Transverse colon (tissue), 4 donors: ENCODE measurements at regions not wholly inside any gene's neighbourhood (a gene's known extent, or its start where the extent isn't known, plus 50 kb on each side); places are given as distances from the start of the nearest gene placed in this dataset.

ENCODE experiments used
- CTCF ChIP-seq, 5 experiments: fragments of 200-600 bp in 3 of 5; fragments of 450-650 bp in 2 of 5; sonication (generic) in 3 of 5; IDR thresholded peaks; 1 replicate in 2 of 5; 2 replicates in 3 of 5; pipeline ENCODE4 v1.5.1; 2016 to 2017; ENCODE audit warnings: antibody characterized with exemption in 5 of 5, inconsistent platforms in 3 of 5, mild to moderate bottlenecking in 2 of 5, moderate library complexity in 1 of 5
- EP300 ChIP-seq: sonication (generic); formaldehyde crosslinking; IDR thresholded peaks from one replicate; pipeline ENCODE4 v1.6.1; 2017; ENCODE audit warnings: antibody characterized with exemption, low read depth
- POLR2A ChIP-seq: fragments of 450-650 bp; IDR thresholded peaks from one replicate; pipeline ENCODE4 v1.6.1; 2016; ENCODE audit warnings: antibody characterized with exemption, mild to moderate bottlenecking, moderate library complexity
- POLR2AphosphoS5 ChIP-seq, 3 donors: sonication (generic); formaldehyde crosslinking; IDR thresholded peaks; one replicate each; pipeline ENCODE4 v1.6.1; 2016; ENCODE audit warnings: antibody characterized with exemption in 3 of 3

GRCh38 chr14:25945746-25946145 lies 652.1 kb downstream of the NOVA1 start:
- TF ChIP-seq CTCF (IDR thresholded peaks at IDR 0.05) (no peak), POLR2AphosphoS5 (IDR thresholded peaks at IDR 0.05) (no peak), POLR2A (no peak), EP300 (no peak)
